Aorta (tissue), 5 donors: ENCODE measurements at regions not wholly inside any gene's neighbourhood (a gene's known extent, or its start where the extent isn't known, plus 50 kb on each side); places are given as distances from the start of the nearest gene placed in this dataset.

Experiments
- ATAC-seq: fragments of 200-7000 bp; cut with Tn5 transposase; one replicate; pipeline ENCODE4 v1.9.1; 2022; ENCODE audit warnings: moderate library complexity; ENCODE audit not compliant: low FRiP score
- DNase-seq, 2 donors: peaks; one replicate each; pipeline ENCODE4 v3.0.0-alpha.2; 2020
- H3K27ac ChIP-seq, 2 donors: one replicate each; pipeline ENCODE4 v1.5.1; 2013; ENCODE audit warnings: low read length in 2 of 2, mild to moderate bottlenecking in 2 of 2, moderate library complexity in 2 of 2, control low read depth in 1 of 2, inconsistent platforms in 1 of 2, low read depth in 1 of 2
- H3K27me3 ChIP-seq, 2 donors: one replicate each; pipeline ENCODE4 v1.6.1; 2013; ENCODE audit warnings: control low read depth in 1 of 2, low read length in 1 of 2, mild to moderate bottlenecking in 1 of 2, moderate library complexity in 1 of 2; ENCODE audit not compliant: insufficient read depth in 2 of 2, control insufficient read depth in 1 of 2
- H3K36me3 ChIP-seq, 2 donors: one replicate each; pipeline ENCODE4 v1.6.1; 2013; ENCODE audit warnings: control low read depth in 1 of 2, low read length in 1 of 2, mild to moderate bottlenecking in 1 of 2; ENCODE audit not compliant: insufficient read depth in 2 of 2, control insufficient read depth in 1 of 2
- H3K4me1 ChIP-seq, 2 donors: one replicate each; pipeline ENCODE4 v1.6.1; 2013; ENCODE audit warnings: low read length in 2 of 2, control low read depth in 1 of 2, mild to moderate bottlenecking in 1 of 2, moderate library complexity in 1 of 2; ENCODE audit not compliant: insufficient read depth in 2 of 2, control insufficient read depth in 1 of 2
- H3K4me3 ChIP-seq, 2 donors: one replicate each; pipeline ENCODE4 v1.5.1; 2013; ENCODE audit warnings: low read length in 2 of 2, control low read depth in 1 of 2, mild to moderate bottlenecking in 1 of 2
- H3K9me3 ChIP-seq: one replicate; pipeline ENCODE4 v1.6.1; 2013; ENCODE audit warnings: mild to moderate bottlenecking, low read length; ENCODE audit not compliant: control insufficient read depth
- WGBS, 2 donors: extraction: QIAGEN DNeasy Blood & Tissue Kit; methylation state at CpG; one replicate each; pipeline ENCODE4 v1.1.7; 2013; 5-methylcytosine and 5-hydroxymethylcytosine counted together
- intact Hi-C, 2 donors: fragments of 100-400 bp; cut with DNase I; formaldehyde crosslinking; loops; one replicate each; pipeline versions ENCODE4 v1.14.2 to v1.15.0; 2022
- donor health status: healthy with polysubstance abuse.
- donor health status: Bipolar disorder and iron deficiency.
- donor health status: DM: no; HTN: no; CAD: no.
- donor health status: DM: no; HTN: no; CAD: no.
- donor health status: DM: yes; HTN: yes; CAD: no.

GRCh38 chr1:34270181-34270580 is 93.5 kb downstream of the C1orf94 start:
- Histone ChIP-seq H3K27ac (no peak overlapping the region), H3K9me3 (no peaks in the 10 kb centered on the region), H3K36me3 (no peaks in the 10 kb centered on the region), H3K4me1 (no peaks in the 10 kb centered on the region), H3K27me3 (no peaks in the 10 kb centered on the region), H3K4me3 (no peak overlapping the region)
- WGBS, 2 donors = 59 to 60% methylated on average over 3 of the region's 3 CpGs
- no peak for DNase-seq
- intact Hi-C loops = no loop called here
- no peak for ATAC-seq

GRCh38 chr1:34272152-34272551 is 95.4 kb downstream of the C1orf94 start:
- ATAC-seq = no peak
- H3K4me3 ChIP-seq = no peak overlapping the region
- intact Hi-C loops = no loop called here
- H3K27me3 ChIP-seq = no peaks in the 10 kb centered on the region
- H3K27ac ChIP-seq = no peak overlapping the region
- no peaks in the 10 kb centered on the region for H3K36me3 ChIP-seq
- H3K4me1 ChIP-seq = no peaks in the 10 kb centered on the region
- no peak for DNase-seq
- no peaks in the 10 kb centered on the region for H3K9me3 ChIP-seq
- WGBS, 2 donors = 76 to 79% methylated on average over 4 of the region's 4 CpGs

- Histone ChIP-seq H3K27ac (no peak overlapping the region), H3K36me3 (no peaks in the 10 kb centered on the region), H3K4me1 (no peaks in the 10 kb centered on the region), H3K27me3 (no peaks in the 10 kb centered on the region), H3K4me3 (no peak overlapping the region), H3K9me3 (no peaks in the 10 kb centered on the region)
- ATAC-seq = no peak
- DNase-seq = no peak
- WGBS, 2 donors = 88 to 92% methylated on average over 3 of the region's 3 CpGs
- intact Hi-C loops = no loop called here
Observed at GRCh38 chr1:34275150-34275549, 98.4 kb downstream of the C1orf94 start.

GRCh38 chr1:34276606-34277005 is 99.9 kb downstream of the C1orf94 start:
- ATAC-seq (no peak), DNase-seq (no peak)
- H3K9me3 ChIP-seq = no peaks in the 10 kb centered on the region
- intact Hi-C loops = no loop called here
- no peak overlapping the region for H3K27ac ChIP-seq
- no peak overlapping the region for H3K4me3 ChIP-seq
- H3K27me3 ChIP-seq = no peaks in the 10 kb centered on the region
- no peaks in the 10 kb centered on the region for H3K36me3 ChIP-seq
- H3K4me1 ChIP-seq = no peaks in the 10 kb centered on the region

- Histone ChIP-seq H3K4me1 (no peaks in the 10 kb centered on the region), H3K27ac (no peak overlapping the region), H3K36me3 (no peaks in the 10 kb centered on the region), H3K4me3 (no peak overlapping the region), H3K9me3 (no peaks in the 10 kb centered on the region), H3K27me3 (no peaks in the 10 kb centered on the region)
- no peak for DNase-seq
- 77 to 87% methylated on average over 2 of the region's 2 CpGs for WGBS, 2 donors
- ATAC-seq = no peak
- intact Hi-C loops = no loop called here
Observed at GRCh38 chr1:34277150-34277549, 100.4 kb downstream of the C1orf94 start.

- Histone ChIP-seq H3K4me3 (no peak overlapping the region), H3K4me1 (no peaks in the 10 kb centered on the region), H3K27ac (no peak overlapping the region), H3K27me3 (no peaks in the 10 kb centered on the region), H3K9me3 (no peaks in the 10 kb centered on the region), H3K36me3 (no peaks in the 10 kb centered on the region)
- 86 to 87% methylated on average over 4 of the region's 4 CpGs for WGBS, 2 donors
- intact Hi-C loops = no loop called here
- DNase-seq (no peak), ATAC-seq (no peak)
Observed at GRCh38 chr1:34278211-34278610, 101.5 kb downstream of the C1orf94 start.

- intact Hi-C loops = no loop called here
- Histone ChIP-seq H3K27ac (no peak overlapping the region), H3K4me3 (no peak overlapping the region), H3K27me3 (no peaks in the 10 kb centered on the region), H3K4me1 (no peaks in the 10 kb centered on the region), H3K9me3 (no peaks in the 10 kb centered on the region), H3K36me3 (no peaks in the 10 kb centered on the region)
- no peak for ATAC-seq
- no peak for DNase-seq
- WGBS, 2 donors = 79 to 81% methylated on average over 1 of the region's 1 CpG
Observed at GRCh38 chr1:34279971-34280370, 103.3 kb downstream of the C1orf94 start.

GRCh38 chr1:34280509-34280908 is 103.8 kb downstream of the C1orf94 start:
- no peaks in the 10 kb centered on the region for H3K9me3 ChIP-seq
- no peaks in the 10 kb centered on the region for H3K4me1 ChIP-seq
- ATAC-seq (no peak), DNase-seq (no peak)
- H3K27me3 ChIP-seq = no peaks in the 10 kb centered on the region
- H3K27ac ChIP-seq = no peak overlapping the region
- intact Hi-C loops = no loop called here
- H3K4me3 ChIP-seq = no peak overlapping the region
- 77 to 78% methylated on average over 4 of the region's 4 CpGs for whole genome bisulfite sequencing, 2 donors
- H3K36me3 ChIP-seq = no peaks in the 10 kb centered on the region

- whole genome bisulfite sequencing, 2 donors = 47 to 52% methylated on average over 3 of the region's 3 CpGs
- H3K27ac ChIP-seq = no peak overlapping the region
- no peaks in the 10 kb centered on the region for H3K9me3 ChIP-seq
- no peak overlapping the region for H3K4me3 ChIP-seq
- ATAC-seq (no peak), DNase-seq (no peak)
- no peaks in the 10 kb centered on the region for H3K36me3 ChIP-seq
- H3K27me3 ChIP-seq = no peaks in the 10 kb centered on the region
- intact Hi-C loops = no loop called here
- H3K4me1 ChIP-seq = no peaks in the 10 kb centered on the region
Observed at GRCh38 chr1:34283142-34283541, 106.4 kb downstream of the C1orf94 start.
